NCI-H1417 treated with DMSO at 0.1 percent for 48 hours (cell line): ENCODE measurements at regions not wholly inside any gene's neighbourhood (a gene's known extent, or its start where the extent isn't known, plus 50 kb on each side); places are given as distances from the start of the nearest gene placed in this dataset.
A peak's percentile ranks its signal among the peaks of the same experiment; 100 is the strongest.
"Not testable (repeated sequence)": the region's sequence is repeated elsewhere in the genome, so short reads cannot be mapped to it uniquely, and the experiment has no call there.

Experiments
- DNase-seq: peaks from one replicate; lab custom pipeline; 2025; lab: John Stamatoyannopoulos, UW

DNA sequence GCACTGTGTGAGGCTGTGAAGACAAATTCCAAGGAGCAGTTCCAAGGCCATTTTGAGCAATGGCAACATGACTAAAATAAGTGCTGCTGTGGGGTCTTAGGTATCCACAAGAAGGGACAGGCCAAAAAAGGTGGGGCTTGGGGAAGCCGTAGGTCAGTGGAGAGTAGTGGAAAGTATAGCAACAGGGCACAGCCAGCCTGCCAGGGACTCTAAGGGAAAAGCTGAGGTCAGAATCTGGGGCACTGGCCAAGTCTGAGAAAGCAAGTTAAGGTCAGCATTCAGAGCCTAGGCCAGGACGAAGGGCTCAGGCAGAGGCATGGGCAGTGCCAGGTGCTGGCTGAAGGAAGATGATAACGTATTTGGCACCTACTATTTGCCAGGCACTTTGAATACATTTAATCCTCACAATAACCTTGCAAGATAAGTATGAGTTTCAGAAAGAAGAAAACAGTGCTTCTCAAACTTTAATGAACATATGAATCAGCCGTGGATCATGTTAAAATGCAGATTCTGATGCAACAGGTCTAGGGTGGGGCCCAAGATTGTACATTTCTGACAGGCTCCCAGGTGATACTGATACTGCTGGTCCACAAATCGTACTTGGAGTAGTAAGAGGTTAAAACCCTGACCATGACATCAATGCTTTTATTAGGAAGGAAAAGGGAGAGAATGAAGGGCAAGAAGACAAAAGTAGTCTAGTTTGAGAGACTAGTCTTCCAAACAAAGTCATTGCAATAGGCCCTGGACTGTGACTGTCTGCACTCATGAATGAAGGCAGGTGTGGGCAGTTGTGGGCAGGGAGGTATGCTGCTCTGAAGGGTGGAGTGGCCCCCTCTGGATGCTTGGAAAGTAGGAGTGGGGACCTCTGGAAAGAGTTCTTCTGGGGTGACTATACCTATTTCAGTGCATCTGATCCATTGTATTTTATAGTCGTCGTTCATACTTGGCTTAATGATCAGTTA is 106.3 kb upstream of the ANKRD28 start:
- no peak for DNase-seq

DNA sequence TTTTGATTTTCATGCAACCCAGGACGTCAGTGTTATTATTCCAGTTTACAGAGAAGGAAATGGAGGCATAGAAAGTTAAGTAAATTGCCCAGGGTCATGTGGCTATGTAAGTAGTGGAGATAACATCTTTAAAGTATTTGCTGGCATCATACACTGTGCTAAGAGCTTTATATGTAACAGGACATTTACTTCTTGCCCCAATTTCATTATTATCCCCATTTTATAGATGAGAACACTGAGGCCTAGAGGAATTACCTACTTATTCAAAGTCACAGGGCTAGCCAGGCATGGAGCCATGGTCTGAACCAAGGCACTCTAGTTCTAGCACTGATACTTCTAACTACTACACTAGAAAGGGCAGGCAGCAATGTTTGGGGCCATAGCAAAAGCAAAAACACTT is 107.3 kb upstream of the ANKRD28 start:
- no peak for DNase-seq

DNA sequence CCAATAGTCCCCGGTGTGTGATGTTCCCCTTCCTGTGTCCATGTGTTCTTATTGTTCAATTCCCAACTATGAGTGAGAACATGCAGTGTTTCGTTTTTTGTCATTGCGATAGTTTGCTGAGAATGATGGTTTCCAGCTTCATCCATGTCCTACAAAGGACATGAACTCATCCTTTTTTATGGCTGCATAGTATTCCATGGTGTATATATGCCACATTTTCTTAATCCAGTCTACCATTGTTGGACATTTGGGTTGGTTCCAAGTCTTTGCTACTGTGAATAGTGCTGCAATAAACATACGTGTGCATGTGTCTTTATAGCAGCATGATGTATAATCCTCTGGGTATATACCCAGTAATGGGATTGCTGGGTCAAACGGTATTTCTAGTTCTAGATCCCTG is 109.6 kb upstream of the ANKRD28 start:
- not testable (repeated sequence) for DNase-seq

DNA sequence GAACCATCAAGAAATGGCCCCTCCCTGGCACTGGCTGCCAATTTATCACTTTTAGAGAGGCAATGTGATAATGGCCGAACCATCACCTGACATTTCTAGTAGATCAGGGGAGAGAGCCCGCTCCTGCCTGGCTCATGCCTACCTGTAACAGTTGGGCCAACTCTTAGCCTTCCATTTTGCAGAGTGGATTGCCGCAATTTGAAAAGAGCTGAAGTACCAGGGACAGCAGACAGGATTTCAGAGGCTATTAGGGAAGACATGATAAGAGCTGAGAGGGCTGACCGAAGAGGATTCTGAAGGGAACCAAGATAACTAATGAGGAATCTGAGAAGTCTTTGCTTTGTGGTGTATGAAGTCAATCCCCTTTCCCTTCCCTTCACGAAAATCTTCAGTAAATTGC is 121.2 kb upstream of the ANKRD28 start:
- no peak for DNase-seq

DNA sequence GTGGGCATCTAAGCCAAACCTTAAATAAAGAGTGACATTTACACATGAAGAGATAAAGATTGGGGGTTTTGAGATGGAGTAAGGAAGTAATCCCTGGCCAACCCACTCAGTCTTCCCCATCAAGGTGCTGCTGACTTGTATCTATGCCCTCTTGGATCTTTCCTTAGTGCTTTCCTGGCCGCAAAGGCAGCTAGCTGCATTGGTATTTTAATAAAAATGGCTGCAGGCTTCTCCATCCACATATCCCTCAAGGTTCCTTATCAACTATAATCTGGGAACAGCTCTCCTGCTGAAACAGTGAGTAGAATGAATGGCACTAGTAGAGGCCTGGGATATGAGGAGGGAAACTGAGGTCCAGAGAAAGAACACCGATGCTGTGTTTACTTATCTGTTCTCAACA is 122.2 kb upstream of the ANKRD28 start:
- DNase-seq = no peak

DNA sequence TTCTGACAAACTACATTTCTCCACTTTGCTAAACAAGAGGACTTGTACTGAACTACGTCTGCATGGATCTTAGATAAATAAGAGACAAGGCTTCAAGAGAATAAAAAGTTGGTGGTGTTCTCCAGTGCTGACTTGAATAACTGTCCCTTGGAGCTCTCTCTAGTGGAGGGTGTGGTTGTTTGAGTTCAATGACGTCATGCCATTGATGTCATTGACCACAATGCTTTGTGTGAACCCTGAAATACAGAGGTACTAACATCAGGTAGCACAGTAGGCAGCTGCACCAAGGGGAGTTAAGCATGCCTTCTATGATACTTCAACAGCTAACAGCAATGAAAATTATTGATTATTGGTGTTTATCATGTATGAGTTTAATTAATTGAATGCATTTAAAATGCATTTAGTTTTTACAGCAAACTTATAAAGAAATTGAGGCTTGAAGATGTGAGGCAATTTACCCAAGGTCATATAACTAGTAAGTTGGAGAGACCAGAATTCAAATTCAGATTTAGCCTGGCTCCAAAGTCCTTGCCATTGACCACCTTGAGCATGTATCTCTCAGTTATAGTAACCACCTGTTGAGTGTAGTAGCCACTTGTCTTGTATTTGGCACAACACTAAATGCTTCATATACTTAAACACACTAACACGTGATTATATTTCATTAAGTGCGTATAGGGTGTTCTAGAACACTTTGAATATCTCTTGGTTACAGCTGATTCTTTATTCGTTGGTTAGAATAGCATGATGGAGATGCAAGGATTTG is 126.0 kb upstream of the ANKRD28 start:
- no peak for DNase-seq

DNA sequence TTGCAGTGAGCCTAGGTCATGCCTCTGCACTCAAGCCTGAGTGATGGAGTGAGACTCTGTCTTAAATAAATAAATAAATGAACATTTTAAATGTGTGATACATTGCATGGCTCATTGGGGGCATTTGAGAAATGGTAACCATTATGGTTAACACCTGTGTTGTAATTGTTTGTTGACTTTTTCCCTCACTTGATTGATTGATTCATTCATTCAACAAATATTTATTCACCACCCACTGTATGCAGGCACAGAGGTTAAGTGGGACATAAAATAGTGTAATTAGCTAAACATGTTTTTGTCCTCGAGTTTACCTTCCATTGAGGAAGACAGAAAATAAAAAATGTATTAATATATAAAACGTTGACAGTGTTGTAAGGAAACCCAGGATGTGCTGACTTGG is 127.1 kb upstream of the ANKRD28 start:
- peak; percentile 56 for DNase-seq

DNA sequence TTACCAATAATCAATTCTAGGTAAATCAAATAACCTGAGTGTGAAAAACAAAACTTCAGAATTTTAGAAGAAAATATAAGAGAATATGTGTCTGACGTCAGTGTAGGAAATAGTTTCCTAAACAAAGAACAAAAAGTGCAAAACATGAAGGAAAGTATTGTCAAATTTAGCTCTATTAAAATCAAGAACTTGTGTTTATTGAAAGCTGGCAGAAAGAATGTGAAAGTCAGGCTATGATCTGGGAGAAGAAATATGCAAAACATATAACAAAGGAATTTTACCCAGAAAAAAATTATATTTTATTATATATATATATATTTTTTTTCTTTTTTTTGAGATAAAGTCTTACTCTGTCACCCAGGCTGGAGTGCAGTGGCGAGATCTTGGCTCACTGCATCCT is 129.1 kb upstream of the ANKRD28 start:
- no peak for DNase-seq

DNA sequence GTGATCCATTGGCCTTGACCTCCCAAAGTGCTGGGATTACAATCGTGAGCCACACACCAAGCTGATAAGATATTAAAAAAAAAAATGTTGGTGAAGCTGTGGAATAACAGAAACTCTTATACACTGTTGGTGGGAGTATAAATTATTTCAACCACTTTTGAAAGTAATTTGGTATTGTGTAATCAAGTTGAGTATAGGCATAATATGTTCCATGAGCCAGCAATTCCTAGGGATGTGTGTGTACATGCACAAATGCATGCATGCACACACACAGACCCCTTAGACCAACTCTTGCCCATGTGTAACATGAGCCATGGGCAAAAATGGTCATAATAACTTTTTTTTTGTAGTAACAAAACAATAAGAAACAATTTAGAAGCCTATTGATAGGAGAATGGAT is 130.2 kb upstream of the ANKRD28 start:
- DNase-seq = no peak

DNA sequence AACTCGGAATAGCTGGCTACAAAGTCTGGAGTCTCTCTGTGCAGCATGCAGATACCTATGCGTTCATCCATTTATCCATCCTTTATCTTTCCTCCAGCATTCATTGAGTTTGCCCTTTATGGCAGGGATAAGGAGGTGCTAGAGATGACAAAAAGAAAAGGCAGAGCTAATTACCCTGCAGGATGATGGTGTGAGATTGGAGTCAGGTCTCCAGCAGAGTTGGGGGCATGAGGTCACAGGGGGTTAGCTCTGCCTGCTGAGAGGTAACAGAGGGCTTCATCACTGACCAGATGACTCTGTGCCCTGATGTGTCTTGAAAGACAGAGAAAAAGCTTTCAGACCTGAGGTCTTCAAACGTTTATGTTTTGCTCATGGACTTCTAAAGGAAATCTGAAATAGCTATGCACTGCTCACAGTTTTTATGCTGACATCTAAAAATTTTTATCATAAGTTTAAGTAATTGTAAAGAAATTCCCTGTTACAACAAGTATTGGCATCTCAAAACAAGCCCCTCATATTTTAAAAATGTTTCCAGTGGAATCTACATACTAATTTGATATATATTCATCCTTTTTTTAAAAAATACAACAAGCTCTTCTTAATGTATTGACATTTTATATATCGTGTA is 132.3 kb upstream of the ANKRD28 start:
- no peak for DNase-seq

DNA sequence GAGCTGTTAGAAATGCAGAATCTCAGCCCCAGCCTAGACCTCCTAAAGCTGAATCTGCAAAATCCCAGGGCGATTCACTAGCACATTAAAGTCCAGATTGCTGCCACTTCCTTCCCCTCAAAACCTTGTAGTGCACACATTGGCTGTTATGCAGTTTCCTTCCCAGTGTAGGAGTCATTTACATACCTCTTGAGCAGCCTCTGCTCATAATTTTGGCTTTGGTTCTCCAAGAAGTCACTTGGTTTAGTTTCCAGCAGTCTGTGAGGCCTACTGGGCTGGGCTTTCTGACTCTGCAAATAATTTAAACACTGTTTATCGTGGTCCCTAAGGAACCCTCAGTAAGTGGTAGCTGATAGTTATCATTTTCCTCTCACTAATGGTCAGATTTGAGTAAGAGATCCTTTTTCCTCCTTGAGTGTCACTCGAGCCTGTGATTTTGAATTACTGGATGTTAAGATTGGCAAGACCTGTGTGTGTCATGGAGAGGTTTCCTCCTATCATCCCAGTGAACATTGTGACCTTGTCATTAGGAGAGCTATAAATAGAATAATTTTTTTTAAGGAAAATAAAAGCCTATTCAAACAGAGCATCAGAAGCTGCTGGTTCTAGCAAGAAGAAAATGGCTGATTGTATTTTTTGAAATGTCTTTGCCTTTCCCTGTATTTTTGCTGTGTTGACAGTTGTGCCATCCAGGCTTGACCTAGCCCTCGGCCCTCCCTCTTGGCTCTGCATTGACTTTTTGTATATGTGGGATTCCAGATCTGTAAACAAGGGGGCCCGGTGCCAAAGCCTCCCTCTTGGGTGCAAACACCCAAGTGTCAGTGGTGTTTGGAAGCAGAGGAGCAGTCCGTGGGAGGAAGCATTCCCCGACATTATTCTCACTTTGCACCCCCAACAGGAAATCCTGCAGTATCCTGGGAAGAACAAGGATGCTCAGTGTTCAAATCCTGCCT is 134.8 kb upstream of the ANKRD28 start:
- no peak for DNase-seq

DNA sequence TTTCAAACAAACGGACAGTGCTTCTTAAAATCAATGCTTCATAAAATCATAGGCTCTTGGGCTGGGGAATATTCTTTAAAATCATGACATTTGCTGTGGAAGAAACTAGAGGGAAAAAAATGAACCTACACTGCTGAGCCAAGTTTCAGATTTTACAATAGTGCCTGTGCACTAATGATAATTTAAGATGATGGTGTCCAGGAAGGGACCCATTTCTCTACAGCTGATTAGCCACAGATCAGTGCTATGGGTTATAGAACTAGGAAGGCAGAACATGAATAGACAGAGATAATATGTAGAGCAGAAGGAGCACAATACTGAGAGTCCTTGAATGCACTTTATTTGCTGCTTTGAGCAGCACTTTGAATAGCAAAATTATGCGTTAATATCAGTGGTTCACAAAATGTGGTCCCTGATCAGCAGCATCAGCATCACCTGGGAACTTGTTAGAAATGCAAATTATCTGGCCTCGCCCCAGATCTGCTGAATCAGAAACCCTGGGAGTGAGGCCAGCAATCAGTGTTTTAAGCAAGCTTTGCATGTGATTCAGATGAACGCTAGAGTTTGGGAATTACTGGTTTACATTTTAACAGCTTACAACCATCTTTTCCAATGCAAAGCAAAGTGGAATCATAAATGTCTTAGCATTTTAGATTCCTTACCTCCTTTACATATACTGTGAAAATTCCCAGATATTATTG is 135.8 kb upstream of the ANKRD28 start:
- no peak for DNase-seq

DNA sequence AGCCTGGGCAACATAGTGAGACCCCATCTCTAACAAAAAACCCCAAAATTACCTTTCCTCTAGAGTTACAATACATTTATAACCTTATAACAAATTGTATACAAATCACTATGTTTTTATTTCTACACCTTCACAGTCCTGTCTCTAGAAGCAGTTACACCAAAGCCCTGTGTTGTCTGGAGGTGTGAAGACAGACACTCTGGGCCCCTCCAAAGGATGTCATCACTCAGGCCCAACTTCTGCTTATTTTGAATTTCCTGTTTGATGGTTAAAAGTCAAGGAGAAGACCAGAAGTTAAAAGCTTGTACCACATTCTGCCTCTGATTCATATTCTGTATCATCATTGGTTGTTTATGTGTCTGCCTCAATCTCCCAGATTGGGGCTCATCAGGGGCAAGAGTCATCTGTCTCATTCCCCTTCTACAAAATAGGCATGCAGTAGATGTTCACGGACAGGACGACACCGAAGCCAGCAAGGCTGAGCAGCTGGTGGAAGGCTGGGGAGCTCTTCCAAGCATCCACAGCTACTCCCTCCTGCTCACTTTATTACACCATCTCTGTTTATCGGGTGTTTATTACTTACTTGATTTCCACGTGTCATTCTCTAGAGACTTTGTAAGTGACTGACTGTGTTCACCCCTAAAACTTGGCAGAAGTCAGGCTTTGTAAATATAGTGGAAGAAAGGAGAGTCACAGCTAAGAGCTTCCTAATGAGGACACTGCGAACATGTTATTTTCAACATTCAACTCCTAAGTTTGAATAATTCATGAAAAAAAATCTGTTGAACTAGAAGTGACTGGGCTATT is 136.8 kb upstream of the ANKRD28 start:
- no peak for DNase-seq

DNA sequence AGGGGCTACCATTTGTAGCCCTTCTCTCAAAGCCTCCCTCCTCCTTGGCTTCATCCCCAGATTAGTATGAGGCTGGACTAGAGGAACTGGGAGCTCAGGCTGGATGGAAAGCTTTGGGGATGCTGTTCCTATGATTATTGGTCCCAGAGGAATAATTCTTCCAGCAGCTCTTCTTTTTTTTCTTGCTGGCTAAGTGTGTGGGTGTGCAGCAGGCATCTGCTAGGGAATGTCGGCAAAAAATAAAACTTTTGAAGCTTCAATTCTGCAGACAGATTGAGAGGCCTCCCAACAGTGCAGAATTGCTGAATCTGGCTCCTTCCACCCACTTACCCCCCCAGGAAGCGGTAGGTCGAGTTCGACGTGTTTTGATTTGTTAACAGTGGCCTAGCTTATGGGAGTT is 138.5 kb upstream of the ANKRD28 start:
- no peak for DNase-seq

DNA sequence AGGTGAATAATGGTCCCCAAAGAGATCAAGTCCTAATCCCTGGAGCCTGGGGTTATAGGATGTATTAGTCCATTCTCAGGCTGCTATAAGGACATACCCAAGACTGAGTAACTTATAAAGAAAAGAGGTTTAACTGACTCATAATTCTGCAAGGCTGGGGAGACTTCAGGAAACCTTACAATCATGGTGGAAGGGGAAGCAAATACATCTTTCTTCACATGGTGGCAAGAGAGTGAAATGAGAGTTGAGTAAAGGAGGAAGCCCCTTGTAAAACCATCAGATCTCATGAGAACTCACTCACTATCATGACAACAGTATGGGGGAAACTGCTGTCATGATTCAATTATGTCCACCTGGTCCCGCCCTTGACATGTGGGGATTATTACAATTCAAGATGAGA is 142.9 kb upstream of the ANKRD28 start:
- DNase-seq = no peak

DNA sequence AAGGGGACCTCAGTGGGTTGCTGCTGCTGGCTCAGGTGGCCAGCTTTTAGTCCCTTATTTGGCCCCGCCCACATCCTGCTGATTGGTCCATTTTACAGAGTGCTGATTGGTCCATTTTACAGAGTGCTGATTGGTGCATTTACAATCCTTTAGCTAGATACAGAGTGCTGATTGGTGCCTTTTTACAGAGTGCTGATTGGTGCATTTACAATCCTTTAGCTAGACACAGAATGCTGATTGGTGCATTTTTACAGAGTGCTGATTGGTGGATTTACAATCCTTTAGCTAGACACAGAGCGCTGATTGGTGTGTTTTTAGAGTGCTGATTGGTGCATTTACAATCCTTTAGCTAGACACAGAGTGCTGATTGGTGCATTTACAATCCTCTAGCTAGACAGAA is 143.7 kb upstream of the ANKRD28 start:
- DNase-seq = not testable (repeated sequence)

DNA sequence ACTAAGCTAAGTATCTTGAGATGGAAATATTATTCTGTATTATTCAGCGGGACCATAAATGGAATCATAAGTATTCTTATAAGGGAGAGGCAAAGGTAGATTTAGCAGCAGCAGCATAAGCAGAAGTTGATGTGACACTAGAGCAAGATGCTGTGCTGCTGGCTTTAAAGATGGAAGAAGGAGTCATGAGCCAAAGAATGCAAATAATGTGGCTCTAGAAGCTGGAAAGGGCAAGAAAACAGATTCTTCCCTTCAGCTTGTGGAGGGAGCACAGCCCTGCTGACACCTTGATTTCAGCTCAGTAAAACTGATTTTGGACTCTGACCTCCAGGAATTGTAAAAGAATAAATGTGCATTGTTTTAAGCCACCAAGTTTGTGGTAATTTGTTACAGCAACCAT is 144.2 kb upstream of the ANKRD28 start:
- no peak for DNase-seq

DNA sequence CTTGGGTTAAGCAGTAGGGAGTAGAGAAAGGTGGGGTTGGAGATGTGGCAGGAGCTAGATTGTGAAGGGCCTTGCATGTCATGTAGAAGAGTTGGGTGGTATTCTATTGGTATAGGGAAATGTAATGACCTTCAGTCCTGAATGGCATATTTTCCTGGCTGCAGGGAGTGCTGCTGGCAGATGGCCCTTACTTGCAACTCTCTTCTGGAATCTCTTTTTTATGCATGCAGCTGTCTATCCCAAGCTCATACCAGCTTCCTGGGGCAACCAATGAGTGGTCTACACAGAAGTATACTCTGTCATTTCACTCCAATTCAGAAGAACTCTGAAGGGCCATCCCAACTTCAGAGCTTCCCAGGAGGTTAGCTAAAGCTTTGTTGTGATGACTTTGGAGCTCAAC is 144.7 kb upstream of the ANKRD28 start:
- no peak for DNase-seq

DNA sequence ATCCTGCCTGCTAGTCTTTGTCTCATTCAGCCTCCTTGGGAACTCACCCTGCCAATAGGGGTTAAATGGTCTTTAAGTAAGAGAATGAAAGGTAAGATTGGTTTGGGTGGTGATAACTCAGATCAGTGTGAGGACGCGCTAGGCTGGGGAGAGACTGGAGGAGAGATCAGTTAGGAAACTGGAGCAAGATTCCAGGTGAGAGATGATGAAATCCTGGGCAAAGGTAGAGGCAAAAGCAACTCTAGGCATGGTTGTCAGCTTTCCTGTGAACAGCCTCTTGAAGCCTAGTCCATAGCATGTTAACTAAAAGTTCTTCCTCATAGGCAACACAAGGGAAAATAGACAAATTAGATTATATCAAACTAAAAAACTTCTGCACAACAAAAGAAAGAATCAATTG is 145.2 kb upstream of the ANKRD28 start:
- no peak for DNase-seq

DNA sequence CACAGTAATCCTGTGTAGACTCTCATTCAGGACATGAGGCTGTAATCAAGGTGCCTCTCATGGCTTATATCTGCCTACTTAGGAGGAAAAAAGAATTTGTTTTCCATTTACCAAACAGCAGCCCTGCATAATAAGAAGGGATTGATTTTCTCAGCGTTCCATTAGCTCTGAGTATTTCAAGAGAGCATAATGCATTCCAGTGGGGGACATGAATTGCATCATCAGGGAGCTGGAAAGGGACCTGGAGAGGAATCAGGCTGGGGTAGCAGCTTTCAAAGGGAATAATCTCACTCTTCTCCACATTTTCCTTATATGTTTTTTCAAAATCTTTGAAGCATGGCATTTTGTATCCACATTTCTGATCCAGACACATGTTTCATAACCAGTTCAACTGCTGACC is 150.6 kb upstream of the ANKRD28 start:
- DNase-seq = no peak
